Cardiac septum (tissue), 1 donor: ENCODE measurements at regions not wholly inside any gene's neighbourhood (a gene's known extent, or its start where the extent isn't known, plus 50 kb on each side); places are given as distances from the start of the nearest gene placed in this dataset.
"Not testable (repeated sequence)": the region's sequence is repeated elsewhere in the genome, so short reads cannot be mapped to it uniquely, and the experiment has no call there.

ENCODE experiments used
- DNase-seq: peaks from one replicate; pipeline ENCODE4 v3.0.0-alpha.2; 2020; ENCODE audit warnings: low spot score
- intact Hi-C: fragments of 100-400 bp; cut with DNase I; formaldehyde crosslinking; loops from one replicate; pipeline ENCODE4 v1.14.0; 2022
- donor health status: DM: no; HTN: no; CAD: no.

GRCh38 chr3:135392151-135392550, 573.4 kb upstream of the PPP2R3A start:
- DNase-seq, result no peak
- intact Hi-C loops, result no loop called here

- intact Hi-C loops, result no loop called here
- no peak for DNase-seq
These were observed 572.4 kb upstream of the PPP2R3A start for GRCh38 chr3:135393159-135393558.

GRCh38 chr3:135393898-135394525, 571.5 kb upstream of the PPP2R3A start:
- intact Hi-C loops, result no loop called here
- DNase-seq, result no peak

GRCh38 chr3:135412475-135412874, 553.1 kb upstream of the PPP2R3A start:
- intact Hi-C loops, result no loop called here

GRCh38 chr3:135416182-135416581, 549.3 kb upstream of the PPP2R3A start:
- no peak for DNase-seq
- intact Hi-C loops, result no loop called here

More at GRCh38 chr3:135412475-135412874, 553.1 kb upstream of the PPP2R3A start:
- DNase-seq, result no peak

GRCh38 chr3:135419155-135419554, 546.4 kb upstream of the PPP2R3A start:
- intact Hi-C loops, result no loop called here

GRCh38 chr3:135426508-135426907, 539.0 kb upstream of the PPP2R3A start:
- intact Hi-C loops, result no loop called here
- no peak for DNase-seq

More at GRCh38 chr3:135419155-135419554, 546.4 kb upstream of the PPP2R3A start:
- no peak for DNase-seq

- intact Hi-C loops, result no loop called here
- no peak for DNase-seq
These were observed 533.1 kb upstream of the PPP2R3A start for GRCh38 chr3:135432402-135432801.

GRCh38 chr3:135438889-135439597, 526.5 kb upstream of the PPP2R3A start:
- intact Hi-C loops, DNase-seq: not testable (repeated sequence)

GRCh38 chr3:135439632-135440031, 525.9 kb upstream of the PPP2R3A start:
- intact Hi-C loops, DNase-seq: not testable (repeated sequence)

GRCh38 chr3:135440233-135440632, 525.3 kb upstream of the PPP2R3A start:
- intact Hi-C loops, result no loop called here
- no peak for DNase-seq

- intact Hi-C loops, result no loop called here
These were observed 524.8 kb upstream of the PPP2R3A start for GRCh38 chr3:135440746-135441145.

GRCh38 chr3:135444058-135444457, 521.5 kb upstream of the PPP2R3A start:
- intact Hi-C loops, result no loop called here
- no peak for DNase-seq

More at GRCh38 chr3:135440746-135441145, 524.8 kb upstream of the PPP2R3A start:
- no peak for DNase-seq

GRCh38 chr3:135447483-135447882, 518.0 kb upstream of the PPP2R3A start:
- DNase-seq, result no peak
- intact Hi-C loops, result no loop called here

GRCh38 chr3:135448520-135448919, 517.0 kb upstream of the PPP2R3A start:
- intact Hi-C loops, result no loop called here
- DNase-seq, result no peak

- DNase-seq, result no peak
- intact Hi-C loops, result no loop called here
These were observed 516.5 kb upstream of the PPP2R3A start for GRCh38 chr3:135449046-135449445.

- intact Hi-C loops, result no loop called here
- no peak for DNase-seq
These were observed 514.3 kb upstream of the PPP2R3A start for GRCh38 chr3:135451037-135451785.

- intact Hi-C loops, result no loop called here
- no peak for DNase-seq
These were observed 512.6 kb upstream of the PPP2R3A start for GRCh38 chr3:135452881-135453280.

- no peak for DNase-seq
- intact Hi-C loops, result no loop called here
These were observed 512.2 kb upstream of the PPP2R3A start for GRCh38 chr3:135453326-135453725.

GRCh38 chr3:135454890-135455289, 510.6 kb upstream of the PPP2R3A start:
- intact Hi-C loops, result no loop called here
- DNase-seq, result no peak
